ENCODE measurements at regions not wholly inside any gene's neighbourhood (a gene's known extent, or its start where the extent isn't known, plus 50 kb on each side); places are given as distances from the start of the nearest gene placed in this dataset.

DNA sequence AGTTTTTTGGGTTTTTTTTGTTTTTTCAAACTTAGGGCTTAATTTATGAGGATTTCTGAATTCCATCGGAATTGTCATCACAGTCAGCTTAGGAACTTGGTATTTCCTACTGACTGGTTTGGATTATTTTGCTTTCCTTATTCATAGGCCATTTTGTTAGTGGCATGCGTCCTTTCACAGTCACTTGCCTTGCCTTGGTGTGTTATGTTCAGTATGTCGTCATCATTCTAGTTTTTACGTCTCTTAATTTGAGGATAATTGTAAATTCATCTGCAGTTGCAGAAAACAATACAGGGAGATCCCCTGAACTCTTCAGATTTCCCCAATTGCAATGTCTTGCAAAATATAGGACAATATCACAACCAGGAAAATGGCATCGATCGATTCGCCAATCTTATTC lies 485.3 kb downstream of the CBLN2 start:
- no peak for DNase-seq

DNA sequence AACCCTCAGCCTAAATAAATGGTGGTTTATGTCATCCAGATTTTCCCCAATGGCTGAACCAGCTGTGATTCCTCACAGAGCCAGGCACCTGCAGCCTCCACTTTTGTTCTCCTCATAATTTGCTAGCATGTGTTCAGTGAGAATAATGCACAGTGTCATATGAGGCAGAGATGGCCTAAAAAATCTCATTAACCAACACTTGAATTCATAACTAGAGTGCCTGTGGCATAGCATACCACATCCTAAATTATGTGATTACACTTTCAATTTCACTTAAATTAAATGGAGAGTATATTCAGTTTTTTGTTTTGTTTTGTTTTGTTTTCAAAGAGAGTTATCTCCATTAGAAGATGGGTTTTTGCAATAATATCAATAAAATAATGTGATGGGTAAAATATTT lies 488.0 kb downstream of the CBLN2 start:
- no peak for DNase-seq

GRCh38 chr18:72041313-72042032 lies 502.7 kb downstream of the CBLN2 start:
- no peak for DNase-seq

DNA sequence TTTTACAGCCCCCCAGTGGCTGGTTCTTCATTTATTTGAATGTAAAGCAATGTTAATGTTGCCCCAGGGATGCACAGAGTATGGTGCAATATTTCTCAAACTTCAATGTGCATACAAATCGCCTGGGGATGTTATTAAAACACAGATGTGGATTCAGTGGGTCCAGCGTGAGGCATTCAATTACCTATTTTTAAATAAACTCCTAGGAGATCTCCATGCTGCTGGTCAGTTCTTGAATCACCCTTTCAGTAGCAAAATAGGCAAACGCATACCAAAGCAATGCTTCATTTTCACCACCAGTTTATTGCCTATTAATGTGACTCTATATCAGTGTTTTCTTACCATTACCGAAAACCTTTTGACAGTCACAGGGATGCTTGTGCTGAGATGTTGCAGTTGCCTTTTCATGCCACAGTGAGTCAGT lies 530.7 kb downstream of the CBLN2 start:
- DNase-seq, result no peak

DNA sequence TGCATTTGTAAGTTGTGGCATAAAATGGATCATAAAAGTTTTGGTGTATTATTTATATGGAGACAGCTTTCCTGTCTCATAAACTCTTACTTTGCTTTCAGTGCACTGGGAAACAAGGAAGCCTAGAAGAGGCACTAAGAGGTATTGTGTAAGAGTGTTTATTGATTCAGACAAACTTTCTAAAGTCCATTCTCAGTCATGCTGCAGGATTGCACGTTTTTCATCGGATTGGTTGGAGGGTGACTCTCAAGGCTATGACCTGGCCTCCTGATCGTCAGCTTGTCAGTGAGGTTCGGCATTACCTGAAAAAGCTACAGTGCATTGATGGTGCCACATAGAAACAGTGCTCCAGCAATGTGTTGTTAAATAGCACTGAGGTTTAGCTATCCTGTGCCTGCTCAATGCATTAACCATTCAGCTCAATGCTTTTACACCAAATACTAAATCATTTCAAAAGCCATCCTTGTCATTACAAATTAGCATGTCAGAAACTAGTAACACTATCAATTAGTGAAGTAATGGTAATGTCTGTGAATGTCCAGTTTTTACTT lies 545.5 kb downstream of the CBLN2 start:
- no peak for DNase-seq

- DNase-seq, result no peak
Observed at GRCh38 chr18:71995904-71996465, 548.2 kb downstream of the CBLN2 start.

GRCh38 chr18:71994273-71994672 lies 549.9 kb downstream of the CBLN2 start:
- no peak for DNase-seq

DNA sequence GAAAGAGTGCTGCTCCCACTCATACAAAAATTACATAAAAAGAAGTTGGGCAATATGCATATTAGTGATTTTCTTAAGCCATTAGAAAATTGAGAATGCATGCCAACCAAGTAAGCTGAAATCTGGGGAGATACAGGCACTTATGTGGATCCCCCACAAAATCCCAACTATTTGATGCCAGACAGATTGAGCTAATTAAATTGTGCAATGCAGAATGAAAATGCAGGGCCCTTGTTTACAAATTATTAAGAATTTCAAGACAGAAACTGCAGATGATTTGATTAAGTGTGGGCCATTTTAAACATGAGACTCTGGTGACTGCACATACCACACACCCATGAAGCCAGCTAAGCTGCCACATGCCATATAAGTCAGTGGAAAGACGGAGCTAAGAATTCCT lies 554.5 kb downstream of the CBLN2 start:
- no peak for DNase-seq

DNA sequence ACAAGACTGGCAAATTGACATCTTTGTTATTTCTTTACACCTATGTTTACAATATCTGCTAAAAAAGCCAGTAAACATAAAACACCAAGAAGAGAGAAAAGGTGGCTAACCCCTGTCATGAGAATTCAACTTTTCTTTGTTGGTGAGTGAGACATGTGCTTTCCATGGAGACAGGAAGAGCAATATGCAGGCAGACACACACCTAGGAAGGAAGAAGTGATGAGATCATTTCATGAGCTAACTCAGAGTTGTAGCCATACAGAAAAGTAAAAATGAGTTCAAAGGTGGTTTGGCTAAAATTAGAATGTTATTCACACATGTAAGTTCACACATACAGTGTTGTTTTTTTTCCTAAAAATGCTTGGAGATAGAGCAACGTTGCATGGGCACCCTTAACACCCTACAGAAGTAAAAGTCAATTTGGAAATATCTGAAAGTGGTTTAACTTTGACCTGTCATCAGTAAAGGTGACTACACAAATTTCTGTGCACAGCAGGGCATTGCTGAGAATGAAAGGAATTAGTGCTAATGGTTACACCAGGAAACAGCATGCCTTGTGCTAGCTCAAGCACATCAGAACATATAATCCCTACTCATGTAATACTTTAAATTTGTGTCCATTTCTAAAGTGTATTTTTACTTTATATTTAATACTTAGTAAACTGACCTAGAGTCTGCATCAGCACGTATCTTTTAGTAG lies 557.6 kb downstream of the CBLN2 start:
- no peak for DNase-seq

DNA sequence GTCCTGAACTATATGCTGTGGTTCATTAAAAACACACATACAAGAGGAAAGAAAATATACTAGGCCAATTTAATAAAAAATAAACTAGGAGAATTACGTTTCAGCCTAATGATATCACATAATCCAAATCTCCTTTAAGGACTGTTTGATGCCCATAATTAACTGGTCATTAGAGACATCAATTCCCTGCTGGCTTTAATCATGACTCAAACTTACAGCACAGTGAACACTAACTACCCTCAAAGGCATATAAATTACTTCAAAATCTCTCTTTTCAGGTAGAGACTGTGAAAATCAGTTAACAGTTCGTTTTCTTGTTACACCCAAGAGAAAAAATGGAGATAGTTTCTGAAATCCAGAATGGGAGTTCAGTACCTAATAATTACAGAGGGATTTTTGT lies 567.4 kb downstream of the CBLN2 start:
- no peak for DNase-seq

DNA sequence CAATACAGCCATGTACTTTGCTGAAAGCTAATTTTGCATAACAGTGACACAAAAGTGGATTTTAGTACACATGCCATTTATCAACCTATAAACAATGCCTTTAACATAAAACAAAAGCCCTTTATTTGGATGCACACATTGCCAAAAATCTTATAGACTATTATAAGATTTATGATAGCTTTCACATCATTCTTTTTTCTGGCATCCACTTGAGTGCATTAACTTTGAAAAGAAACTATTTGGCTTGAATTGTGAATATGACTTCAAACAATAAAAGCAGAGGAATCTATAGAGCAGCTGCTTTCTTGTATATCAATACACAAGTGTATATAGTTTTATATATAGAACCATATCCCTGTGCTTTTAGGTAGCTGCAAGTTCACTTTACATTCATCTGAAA lies 577.4 kb downstream of the CBLN2 start:
- DNase-seq, result no peak

DNA sequence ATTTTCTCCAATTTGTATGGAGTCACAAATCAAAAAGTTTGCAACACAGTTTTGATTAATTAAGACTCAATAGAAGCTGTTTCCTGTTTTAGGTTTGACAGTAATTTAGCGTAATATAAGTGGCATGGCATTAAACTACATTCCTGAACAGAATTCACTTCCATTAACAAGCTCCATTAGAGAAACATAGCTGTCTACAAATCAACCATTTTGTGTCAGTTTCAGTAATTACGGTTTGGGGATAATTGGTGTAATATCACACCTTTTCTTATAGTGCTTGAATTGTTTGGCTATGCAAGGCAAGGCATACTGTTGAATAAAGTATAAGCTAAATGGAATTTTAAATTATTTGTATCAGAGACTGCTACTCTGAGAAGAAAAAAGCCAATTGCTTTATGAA lies 585.5 kb downstream of the CBLN2 start:
- DNase-seq, result no peak

- no peak for DNase-seq
Observed at GRCh38 chr18:71951001-71951400, 593.1 kb downstream of the CBLN2 start.

DNA sequence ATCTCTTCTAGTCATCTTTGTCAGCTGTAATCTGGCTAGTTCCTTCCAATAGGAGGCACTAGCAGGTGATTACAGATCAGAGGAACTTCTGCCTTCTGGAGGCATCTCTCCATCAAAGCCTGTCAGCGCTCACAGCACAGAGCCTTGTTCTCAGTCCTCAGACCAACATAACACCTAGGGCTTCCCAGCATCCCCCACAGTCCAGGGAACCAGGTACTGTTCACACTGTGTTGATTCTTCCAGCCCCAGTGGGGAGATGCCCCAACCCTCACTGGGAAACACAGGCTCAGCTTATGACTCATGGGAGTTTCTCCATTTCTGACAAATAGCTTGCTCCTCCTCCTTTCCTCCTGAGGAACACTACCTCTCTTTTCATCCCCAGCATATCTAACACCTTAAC lies 601.7 kb downstream of the CBLN2 start:
- DNase-seq, result no peak

DNA sequence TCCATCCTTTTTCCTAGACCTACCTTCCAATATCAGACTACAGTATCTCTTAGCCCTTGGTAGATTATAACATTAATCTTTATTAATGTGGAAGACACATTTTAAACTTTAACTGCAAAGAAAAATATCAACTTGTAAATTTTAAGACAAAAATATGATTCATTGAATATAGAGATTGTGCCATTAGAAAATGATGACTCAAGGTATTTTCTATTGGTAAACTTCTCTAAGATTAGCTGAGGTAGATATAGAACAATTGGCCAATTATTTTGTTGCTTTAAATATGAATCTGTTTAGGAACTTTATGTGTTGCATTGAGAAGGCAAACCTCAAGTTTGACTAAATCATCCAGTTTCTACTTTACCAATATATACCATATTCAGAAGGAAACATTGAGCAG lies 604.7 kb downstream of the CBLN2 start:
- DNase-seq, result no peak

DNA sequence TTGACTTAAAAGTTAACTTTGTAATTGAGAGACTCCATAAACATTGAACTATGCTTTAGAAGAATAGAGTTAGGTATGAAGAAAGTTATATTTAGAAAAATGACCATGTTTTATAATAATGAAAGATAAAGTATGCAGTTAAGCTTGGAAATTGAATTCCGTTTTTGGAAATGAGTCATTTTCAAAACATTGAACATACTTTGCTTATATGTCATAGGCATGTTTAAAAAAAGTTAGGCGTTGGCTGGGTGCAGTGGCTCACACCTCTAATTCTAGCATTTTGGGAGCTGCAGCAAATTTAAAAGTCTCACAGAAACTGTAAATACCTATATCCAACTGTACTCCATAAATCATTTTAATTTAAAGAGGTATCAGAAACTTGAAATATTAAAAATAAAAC lies 607.4 kb downstream of the CBLN2 start:
- DNase-seq, result no peak

DNA sequence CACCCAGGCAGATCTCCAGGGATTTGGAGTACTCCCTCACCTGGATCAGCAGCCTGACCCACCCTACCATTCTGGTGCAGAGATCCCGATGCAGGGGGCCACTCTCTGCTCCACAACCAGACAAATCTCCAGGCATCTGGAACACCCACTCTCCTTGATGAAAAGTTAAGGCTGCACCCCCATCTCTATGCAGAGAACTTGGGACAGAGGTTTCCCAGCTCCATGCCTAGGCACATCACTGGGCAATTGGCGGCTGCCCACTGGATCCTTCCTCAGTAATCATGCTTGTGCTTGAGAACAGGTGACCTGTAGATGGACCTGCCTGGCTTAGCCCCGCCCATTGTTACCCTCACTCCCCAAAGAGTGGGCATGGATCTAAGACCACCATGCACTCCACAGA lies 624.9 kb downstream of the CBLN2 start:
- DNase-seq, result no peak

GRCh38 chr18:71913641-71914040 lies 630.5 kb downstream of the CBLN2 start:
- no peak for DNase-seq

GRCh38 chr18:71902482-71902881 lies 641.7 kb downstream of the CBLN2 start:
- DNase-seq, result no peak

- DNase-seq, result no peak
Observed at GRCh38 chr18:71899707-71900472, 644.3 kb downstream of the CBLN2 start.

DNA sequence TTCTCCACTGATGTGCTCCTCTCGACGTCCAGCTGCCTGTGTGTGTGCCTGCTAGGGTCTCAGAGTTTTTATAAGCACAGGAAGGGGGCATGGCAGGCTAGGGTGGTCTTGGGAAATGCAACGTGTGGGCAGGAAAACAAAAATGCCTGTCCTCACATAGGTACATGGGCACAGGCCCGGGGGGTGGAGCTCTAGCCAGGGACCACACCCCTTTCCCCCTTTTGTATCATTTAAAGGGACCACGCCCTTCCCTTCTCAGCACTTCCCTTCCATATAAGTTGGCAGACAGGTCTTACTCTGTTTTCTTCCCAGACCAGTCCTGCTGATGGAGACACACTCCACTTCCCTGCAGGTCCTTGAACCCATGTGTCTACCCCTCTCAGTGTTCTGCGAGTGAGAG lies 645.0 kb downstream of the CBLN2 start:
- no peak for DNase-seq

- no peak for DNase-seq
Observed at GRCh38 chr18:71887509-71887908, 656.6 kb downstream of the CBLN2 start.

GRCh38 chr18:71878226-71878625 lies 665.9 kb downstream of the CBLN2 start:
- DNase-seq, result no peak

Measured in NCI-H446 (cell line).